ENCODE measurements at regions not wholly inside any gene's neighbourhood (a gene's known extent, or its start where the extent isn't known, plus 50 kb on each side); places are given as distances from the start of the nearest gene placed in this dataset.

GRCh38 chr12:75893765-75894164 is 137.8 kb downstream of the PHLDA1 start:
- H3K9me1 ChIP-seq (ENCODE audit: insufficient read depth, low read length): peaks cover 6% of the 10 kb centered on the region; the same call in 1 of the 2 replicates
- BruUV-seq (replicated peaks): no TSS peak
- H2BK120ac ChIP-seq (ENCODE audit: low read depth, low read length): 0 out of 2 replicates have a peak overlapping the region, but pooled peaks have one; percentile 26
- CTCF ChIA-PET: no interaction called here
- no peaks in the 10 kb centered on the region for H3K27me3 ChIP-seq (ENCODE audit: control insufficient read depth, insufficient read depth, low read length)
- no peaks in the 10 kb centered on the region for H3K9me3 ChIP-seq (ENCODE audit: control insufficient read depth, insufficient read depth, low read length)
- no peak for TF ChIP-seq BHLHE40 (IDR thresholded peaks at IDR 0.05; ENCODE audit: low read depth, low read length)
- TF ChIP-seq FOS (IDR thresholded peaks at IDR 0.05; ENCODE audit: low read depth, low read length): no peak
- TF ChIP-seq CTCF (conservative IDR thresholded peaks at IDR 0.05; ENCODE audit: low read depth, low read length): no peak
- TF ChIP-seq MXI1 (IDR thresholded peaks at IDR 0.05; ENCODE audit: borderline replicate concordance, low read depth, low read length): no peak
- 0 out of 2 replicates have a peak overlapping the region, but pooled peaks have one; percentile 55 for H2BK20ac ChIP-seq (ENCODE audit: low read depth, low read length)
- H3K4me1 ChIP-seq (ENCODE audit: control insufficient read depth, insufficient read depth, low read length): peaks cover 7% of the 10 kb centered on the region
- in situ Hi-C loops (cut with MboI; ENCODE audit: low sequenced_read_pairs) (no loop called here), intact Hi-C loops (cut with micrococcal nuclease) (no loop called here), dilution Hi-C loops (cut with HindIII; ENCODE audit: low sequenced_read_pairs, unreplicated experiment) (no loop called here)
- H3K23ac ChIP-seq (ENCODE audit: low read depth, low read length): no peak overlapping the region
- no peak overlapping the region for H2AFZ ChIP-seq (replicated peaks; ENCODE audit: low read length, poor library complexity)
- no peak overlapping the region for H3K9ac ChIP-seq (ENCODE audit: low read depth, low read length)
- no peak overlapping the region for H3K18ac ChIP-seq (ENCODE audit: low read depth, low read length)
- no peak overlapping the region for H2BK15ac ChIP-seq (ENCODE audit: low read depth, low read length)
- no peak overlapping the region for H3K4me3 ChIP-seq (ENCODE audit: insufficient read depth, low read depth, low read length)
- H3K36me3 ChIP-seq (ENCODE audit: control insufficient read depth, insufficient read depth, low read length): no peaks in the 10 kb centered on the region
- H2AK5ac ChIP-seq (ENCODE audit: low read depth, low read length): peak overlapping the region; percentile 54; the same call in 1 of the 2 replicates
- no peak for DNase-seq
- no peaks in the 10 kb centered on the region for H4K20me1 ChIP-seq (ENCODE audit: insufficient read depth, low read length)
- H3K27ac ChIP-seq (ENCODE audit: insufficient read depth, low read length): no peak overlapping the region
- H3K56ac ChIP-seq (ENCODE audit: extremely low read depth, insufficient read depth, low read length): no peak overlapping the region
- no peak overlapping the region for H3K4me2 ChIP-seq (ENCODE audit: low read depth, low read length)
- H4K8ac ChIP-seq (ENCODE audit: low read depth in 2 of 2, low read length in 2 of 2): peak overlapping the region in 1 of 2 experiments; percentile 54; a peak in 1 of 4 replicates
- H4K5ac ChIP-seq (ENCODE audit: low read depth, low read length): no peak overlapping the region
- no peak overlapping the region for H4K91ac ChIP-seq (ENCODE audit: insufficient read depth, low read depth, low read length)
- no peak overlapping the region for H2BK5ac ChIP-seq (ENCODE audit: low read depth, low read length, poor library complexity, severe bottlenecking)
- ATAC-seq (ENCODE audit: low read depth): no peak
- no peak overlapping the region for H2AK9ac ChIP-seq (replicated peaks; ENCODE audit: low read depth, low read length, poor library complexity)
- H3K79me1 ChIP-seq (ENCODE audit: low read depth in 1 of 2, low read length in 2 of 2): no peaks in the 10 kb centered on the region
- WGBS, 2 experiments (ENCODE audit: extremely low coverage in 2 of 2, insufficient read length in 1 of 2): no CpG with 5 or more reads among the region's 3 CpGs
- H3K4ac ChIP-seq (ENCODE audit: low read depth, low read length): peak overlapping the region; percentile 46; the same call in 1 of the 2 replicates
- peak overlapping the region; percentile 69; the same call in 1 of the 2 replicates for H3K14ac ChIP-seq (replicated peaks; ENCODE audit: low read depth, low read length)
- POLR2A ChIA-PET (ENCODE audit: unreplicated experiment): interaction anchor here (0.6 kb wide), 1 partner anchor 18 kb away, joined by 4 read pairs; no protein-coding TSS in a partner anchor
